GM19467 (cell line): ENCODE measurements at regions not wholly inside any gene's neighbourhood (a gene's known extent, or its start where the extent isn't known, plus 50 kb on each side); places are given as distances from the start of the nearest gene placed in this dataset.
"Not testable (repeated sequence)": the region's sequence is repeated elsewhere in the genome, so short reads cannot be mapped to it uniquely, and the experiment has no call there.

Experiments used
- ATAC-seq: cut with Tn5 transposase; IDR thresholded peaks from one replicate; pipeline ENCODE4 v1.9.1; 2021; ENCODE audit warnings: mild to moderate bottlenecking, moderate library complexity; ENCODE audit not compliant: unreplicated experiment

- ATAC-seq = no peak
Measured at GRCh38 chr6:85287158-85287557, 162.7 kb upstream of the NT5E start.

- ATAC-seq = not testable (repeated sequence)
Measured at GRCh38 chr6:85286507-85286906, 163.4 kb upstream of the NT5E start.

GRCh38 chr6:85285934-85286333 lies 163.9 kb upstream of the NT5E start:
- no peak for ATAC-seq

GRCh38 chr6:85285114-85285513 lies 164.8 kb upstream of the NT5E start:
- ATAC-seq = no peak

- ATAC-seq = no peak
Measured at GRCh38 chr6:85283436-85283835, 166.4 kb upstream of the NT5E start.

- no peak for ATAC-seq
Measured at GRCh38 chr6:85278466-85279035, 171.3 kb upstream of the NT5E start.

- ATAC-seq = not testable (repeated sequence)
Measured at GRCh38 chr6:85276026-85276425, 173.9 kb upstream of the NT5E start.

GRCh38 chr6:85275338-85275985 lies 174.4 kb upstream of the NT5E start:
- no peak for ATAC-seq

GRCh38 chr6:85273870-85274269 lies 176.0 kb upstream of the NT5E start:
- ATAC-seq = no peak

- ATAC-seq = no peak
Measured at GRCh38 chr6:85273046-85273445, 176.8 kb upstream of the NT5E start.

GRCh38 chr6:85272592-85272991 lies 177.3 kb upstream of the NT5E start:
- ATAC-seq = no peak

GRCh38 chr6:85262621-85263020 lies 187.3 kb upstream of the NT5E start:
- ATAC-seq = no peak

- ATAC-seq = no peak
Measured at GRCh38 chr6:85261271-85261670, 188.6 kb upstream of the NT5E start.

- no peak for ATAC-seq
Measured at GRCh38 chr6:85255661-85256060, 194.2 kb upstream of the NT5E start.

GRCh38 chr6:85252552-85252951 lies 197.3 kb upstream of the NT5E start:
- ATAC-seq = no peak

- no peak for ATAC-seq
Measured at GRCh38 chr6:85252085-85252484, 197.8 kb upstream of the NT5E start.

- no peak for ATAC-seq
Measured at GRCh38 chr6:85251300-85251699, 198.6 kb upstream of the NT5E start.

GRCh38 chr6:85250586-85251220 lies 199.2 kb upstream of the NT5E start:
- no peak for ATAC-seq

- ATAC-seq = no peak
Measured at GRCh38 chr6:85245004-85245403, 204.9 kb upstream of the NT5E start.

GRCh38 chr6:85241498-85242052 lies 208.3 kb upstream of the NT5E start:
- no peak for ATAC-seq

GRCh38 chr6:85240787-85241385 lies 209.0 kb upstream of the NT5E start:
- ATAC-seq = no peak

- ATAC-seq = no peak
Measured at GRCh38 chr6:85237478-85237877, 212.4 kb upstream of the NT5E start.
